Parathyroid adenoma (tissue), 2 donors: ENCODE measurements at regions not wholly inside any gene's neighbourhood (a gene's known extent, or its start where the extent isn't known, plus 50 kb on each side); places are given as distances from the start of the nearest gene placed in this dataset.

ENCODE experiments used
- H2AFZ ChIP-seq: fragments of 300-600 bp; sonication (generic); one replicate; pipeline ENCODE4 v1.7.0; 2017; ENCODE audit warnings: antibody characterized with exemption, mild to moderate bottlenecking
- H3K27ac ChIP-seq: fragments of 300-600 bp; sonication (generic); one replicate; pipeline ENCODE4 v1.7.0; 2017
- H3K27me3 ChIP-seq: fragments of 300-600 bp; sonication (generic); one replicate; pipeline ENCODE4 v1.7.0; 2017; ENCODE audit warnings: low read length; ENCODE audit not compliant: control insufficient read depth, insufficient read depth
- H3K36me3 ChIP-seq: fragments of 300-600 bp; sonication (generic); one replicate; pipeline ENCODE4 v1.7.0; 2017; ENCODE audit warnings: low read length; ENCODE audit not compliant: control insufficient read depth, insufficient read depth
- H3K4me1 ChIP-seq: fragments of 300-600 bp; sonication (generic); one replicate; pipeline ENCODE4 v1.7.0; 2017; ENCODE audit warnings: control low read depth
- H3K4me2 ChIP-seq: fragments of 300-600 bp; sonication (generic); one replicate; pipeline ENCODE4 v1.7.0; 2017; ENCODE audit warnings: low read length
- H3K4me3 ChIP-seq: fragments of 300-600 bp; sonication (generic); one replicate; pipeline ENCODE4 v1.7.0; 2017; ENCODE audit warnings: low read depth, low read length
- H3K79me2 ChIP-seq: fragments of 300-600 bp; sonication (generic); one replicate; pipeline ENCODE4 v1.7.0; 2017; ENCODE audit warnings: control low read depth
- H3K9ac ChIP-seq: fragments of 300-600 bp; sonication (generic); one replicate; pipeline ENCODE4 v1.7.0; 2017; ENCODE audit warnings: mild to moderate bottlenecking
- H3K9me3 ChIP-seq: fragments of 300-600 bp; sonication (generic); one replicate; pipeline ENCODE4 v1.7.0; 2017; ENCODE audit warnings: low read length; ENCODE audit not compliant: control insufficient read depth
- CTCF ChIP-seq: fragments of 300-600 bp; sonication (generic); IDR thresholded peaks from one replicate; pipeline ENCODE4 v1.7.0; 2017; ENCODE audit warnings: antibody characterized with exemption, mild to moderate bottlenecking
- donor health status: primary hyperparathyroidism.

- no peak overlapping the region for H3K4me3 ChIP-seq
- no peak overlapping the region for H3K27ac ChIP-seq
- H3K36me3 ChIP-seq: no peaks in the 10 kb centered on the region
- H3K79me2 ChIP-seq: no peaks in the 10 kb centered on the region
- TF ChIP-seq CTCF: no peak
- no peaks in the 10 kb centered on the region for H3K9me3 ChIP-seq
- no peaks in the 10 kb centered on the region for H3K4me1 ChIP-seq
- no peak overlapping the region for H3K9ac ChIP-seq
- H2AFZ ChIP-seq: no peak overlapping the region
- H3K27me3 ChIP-seq: no peaks in the 10 kb centered on the region
- no peak overlapping the region for H3K4me2 ChIP-seq
Observed at GRCh38 chr2:3059141-3059925, 318.3 kb downstream of the EIPR1 start.

- TF ChIP-seq CTCF: no peak
Observed at GRCh38 chr2:3054066-3054465, 323.6 kb downstream of the EIPR1 start.

GRCh38 chr2:3051266-3051665, 326.4 kb downstream of the EIPR1 start:
- Histone ChIP-seq H3K4me2 (no peak overlapping the region), H3K27ac (no peak overlapping the region), H3K79me2 (no peaks in the 10 kb centered on the region), H3K9me3 (no peaks in the 10 kb centered on the region), H3K9ac (no peak overlapping the region), H3K27me3 (no peaks in the 10 kb centered on the region), H3K4me1 (no peaks in the 10 kb centered on the region), H3K4me3 (no peak overlapping the region), H3K36me3 (no peaks in the 10 kb centered on the region), H2AFZ (no peak overlapping the region)
- no peak for TF ChIP-seq CTCF

More at GRCh38 chr2:3054066-3054465, 323.6 kb downstream of the EIPR1 start:
- H3K9ac ChIP-seq: no peak overlapping the region
- no peaks in the 10 kb centered on the region for H3K27me3 ChIP-seq
- H3K4me3 ChIP-seq: no peak overlapping the region
- H3K9me3 ChIP-seq: no peaks in the 10 kb centered on the region
- no peaks in the 10 kb centered on the region for H3K4me1 ChIP-seq
- H2AFZ ChIP-seq: no peak overlapping the region
- no peaks in the 10 kb centered on the region for H3K36me3 ChIP-seq
- no peaks in the 10 kb centered on the region for H3K79me2 ChIP-seq
- no peak overlapping the region for H3K4me2 ChIP-seq
- H3K27ac ChIP-seq: no peak overlapping the region

- Histone ChIP-seq H3K4me1 (no peaks in the 10 kb centered on the region), H3K9ac (no peak overlapping the region), H3K36me3 (no peaks in the 10 kb centered on the region), H3K4me3 (no peak overlapping the region), H3K4me2 (no peak overlapping the region), H3K9me3 (no peaks in the 10 kb centered on the region), H3K27ac (no peak overlapping the region), H3K79me2 (no peaks in the 10 kb centered on the region), H3K27me3 (no peaks in the 10 kb centered on the region), H2AFZ (no peak overlapping the region)
- TF ChIP-seq CTCF: no peak
Observed at GRCh38 chr2:3046170-3046865, 331.3 kb downstream of the EIPR1 start.
